ENCODE measurements at regions not wholly inside any gene's neighbourhood (a gene's known extent, or its start where the extent isn't known, plus 50 kb on each side); places are given as distances from the start of the nearest gene placed in this dataset.

DNA sequence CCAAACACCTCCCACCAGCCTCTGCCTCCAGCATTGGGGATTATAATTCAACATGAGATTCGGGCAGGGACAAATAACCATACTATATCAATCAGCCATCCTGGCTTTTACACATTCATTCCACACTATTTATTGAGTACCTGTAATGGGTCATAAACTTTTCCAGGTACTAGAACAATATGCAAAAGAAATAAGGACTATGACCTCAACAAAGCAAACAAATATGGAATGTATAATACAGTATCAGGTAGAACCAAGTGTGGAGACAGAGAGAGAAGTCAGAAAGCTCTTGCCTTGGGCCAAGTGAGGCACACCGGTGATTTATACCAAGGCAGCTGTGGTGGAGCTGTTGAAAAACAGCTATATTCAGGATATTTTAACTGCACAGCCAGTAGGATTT, 116.3 kb downstream of the TSPAN8 start:
- TF ChIP-seq MXI1 (IDR thresholded peaks at IDR 0.05; ENCODE audit: borderline replicate concordance, low read depth, low read length) (no peak), CEBPB (IDR thresholded peaks at IDR 0.05; ENCODE audit: low read depth, low read length) (no peak), SMC3 (IDR thresholded peaks at IDR 0.05; ENCODE audit: low read depth, low read length) (no peak), MAZ (IDR thresholded peaks at IDR 0.05; ENCODE audit: borderline replicate concordance, low read depth, low read length) (no peak)
- TF ChIP-seq, protein P1, sequence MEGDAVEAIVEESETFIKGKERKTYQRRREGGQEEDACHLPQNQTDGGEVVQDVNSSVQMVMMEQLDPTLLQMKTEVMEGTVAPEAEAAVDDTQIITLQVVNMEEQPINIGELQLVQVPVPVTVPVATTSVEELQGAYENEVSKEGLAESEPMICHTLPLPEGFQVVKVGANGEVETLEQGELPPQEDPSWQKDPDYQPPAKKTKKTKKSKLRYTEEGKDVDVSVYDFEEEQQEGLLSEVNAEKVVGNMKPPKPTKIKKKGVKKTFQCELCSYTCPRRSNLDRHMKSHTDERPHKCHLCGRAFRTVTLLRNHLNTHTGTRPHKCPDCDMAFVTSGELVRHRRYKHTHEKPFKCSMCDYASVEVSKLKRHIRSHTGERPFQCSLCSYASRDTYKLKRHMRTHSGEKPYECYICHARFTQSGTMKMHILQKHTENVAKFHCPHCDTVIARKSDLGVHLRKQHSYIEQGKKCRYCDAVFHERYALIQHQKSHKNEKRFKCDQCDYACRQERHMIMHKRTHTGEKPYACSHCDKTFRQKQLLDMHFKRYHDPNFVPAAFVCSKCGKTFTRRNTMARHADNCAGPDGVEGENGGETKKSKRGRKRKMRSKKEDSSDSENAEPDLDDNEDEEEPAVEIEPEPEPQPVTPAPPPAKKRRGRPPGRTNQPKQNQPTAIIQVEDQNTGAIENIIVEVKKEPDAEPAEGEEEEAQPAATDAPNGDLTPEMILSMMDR (conservative IDR thresholded peaks at IDR 0.05; ENCODE audit: low read depth, low read length), result no peak
- TF ChIP-seq, protein P2, sequence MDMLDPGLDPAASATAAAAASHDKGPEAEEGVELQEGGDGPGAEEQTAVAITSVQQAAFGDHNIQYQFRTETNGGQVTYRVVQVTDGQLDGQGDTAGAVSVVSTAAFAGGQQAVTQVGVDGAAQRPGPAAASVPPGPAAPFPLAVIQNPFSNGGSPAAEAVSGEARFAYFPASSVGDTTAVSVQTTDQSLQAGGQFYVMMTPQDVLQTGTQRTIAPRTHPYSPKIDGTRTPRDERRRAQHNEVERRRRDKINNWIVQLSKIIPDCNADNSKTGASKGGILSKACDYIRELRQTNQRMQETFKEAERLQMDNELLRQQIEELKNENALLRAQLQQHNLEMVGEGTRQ (IDR thresholded peaks at IDR 0.05; ENCODE audit: low read depth, low read length), result no peak

Data from IMR-90 (cell line).